ENCODE measurements at regions not wholly inside any gene's neighbourhood (a gene's known extent, or its start where the extent isn't known, plus 50 kb on each side); places are given as distances from the start of the nearest gene placed in this dataset.

DNA sequence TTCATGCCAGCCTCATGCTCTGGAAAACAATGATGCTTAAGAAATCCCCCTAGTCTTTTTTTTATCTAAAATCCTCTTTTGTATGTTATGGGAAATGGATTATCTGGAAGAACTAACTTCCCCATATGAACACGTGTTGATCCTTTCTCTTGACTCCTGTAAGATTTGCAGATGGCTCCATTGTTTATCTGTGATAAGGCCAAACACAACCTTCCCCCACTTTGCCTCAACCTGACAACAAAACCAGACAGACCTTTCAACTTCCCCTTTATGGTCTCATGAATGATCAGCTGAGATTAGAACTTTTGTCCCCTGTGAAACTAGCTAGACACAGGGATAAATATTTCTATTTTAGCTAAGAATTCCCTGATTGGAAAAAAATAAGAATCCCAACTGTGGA lies 828.0 kb upstream of the CDH2 start:
- no peak for DNase-seq (ENCODE audit: low spot score in 2 of 2)
- intact Hi-C loops (cut with DNase I; ENCODE audit: low total_unique reads) = no loop called here
- no peak overlapping the region for H3K4me3 ChIP-seq (ENCODE audit: low read depth, poor library complexity, severe bottlenecking)
- TF ChIP-seq POLR2A (IDR thresholded peaks at IDR 0.05) = no peak
- TF ChIP-seq, protein P1, sequence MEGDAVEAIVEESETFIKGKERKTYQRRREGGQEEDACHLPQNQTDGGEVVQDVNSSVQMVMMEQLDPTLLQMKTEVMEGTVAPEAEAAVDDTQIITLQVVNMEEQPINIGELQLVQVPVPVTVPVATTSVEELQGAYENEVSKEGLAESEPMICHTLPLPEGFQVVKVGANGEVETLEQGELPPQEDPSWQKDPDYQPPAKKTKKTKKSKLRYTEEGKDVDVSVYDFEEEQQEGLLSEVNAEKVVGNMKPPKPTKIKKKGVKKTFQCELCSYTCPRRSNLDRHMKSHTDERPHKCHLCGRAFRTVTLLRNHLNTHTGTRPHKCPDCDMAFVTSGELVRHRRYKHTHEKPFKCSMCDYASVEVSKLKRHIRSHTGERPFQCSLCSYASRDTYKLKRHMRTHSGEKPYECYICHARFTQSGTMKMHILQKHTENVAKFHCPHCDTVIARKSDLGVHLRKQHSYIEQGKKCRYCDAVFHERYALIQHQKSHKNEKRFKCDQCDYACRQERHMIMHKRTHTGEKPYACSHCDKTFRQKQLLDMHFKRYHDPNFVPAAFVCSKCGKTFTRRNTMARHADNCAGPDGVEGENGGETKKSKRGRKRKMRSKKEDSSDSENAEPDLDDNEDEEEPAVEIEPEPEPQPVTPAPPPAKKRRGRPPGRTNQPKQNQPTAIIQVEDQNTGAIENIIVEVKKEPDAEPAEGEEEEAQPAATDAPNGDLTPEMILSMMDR (IDR thresholded peaks at IDR 0.05) = no peak
- 38 to 52% methylated on average over 1 of the region's 1 CpG for WGBS, 2 donors

DNA sequence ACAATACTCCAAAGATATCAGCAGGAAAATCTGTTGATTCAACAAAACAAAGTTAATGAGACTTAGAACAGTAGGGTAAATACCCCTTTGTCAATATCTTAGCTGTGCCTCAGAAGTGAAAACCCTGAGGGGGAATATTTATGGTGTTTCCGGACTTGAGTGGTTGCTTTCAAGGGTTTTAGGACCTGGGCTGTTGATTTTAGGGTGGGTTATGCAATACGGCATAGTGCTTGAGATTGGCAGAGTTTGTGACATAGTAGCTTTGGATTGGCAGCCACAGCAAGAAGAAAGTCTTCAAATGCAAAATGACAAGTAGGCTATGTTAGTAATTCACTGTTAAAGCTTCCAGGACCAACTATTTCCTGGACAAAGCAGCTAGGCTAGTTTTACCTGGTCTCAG lies 826.3 kb upstream of the CDH2 start:
- TF ChIP-seq, protein P1 (IDR thresholded peaks at IDR 0.05) = no peak
- no peak for TF ChIP-seq POLR2A (IDR thresholded peaks at IDR 0.05)
- WGBS, 2 donors = 53 to 70% methylated on average over 2 of the region's 2 CpGs
- no peak for DNase-seq (ENCODE audit: low spot score in 2 of 2)
- H3K4me3 ChIP-seq (ENCODE audit: low read depth, poor library complexity, severe bottlenecking) = no peak overlapping the region
- intact Hi-C loops (cut with DNase I; ENCODE audit: low total_unique reads) = no loop called here

DNA sequence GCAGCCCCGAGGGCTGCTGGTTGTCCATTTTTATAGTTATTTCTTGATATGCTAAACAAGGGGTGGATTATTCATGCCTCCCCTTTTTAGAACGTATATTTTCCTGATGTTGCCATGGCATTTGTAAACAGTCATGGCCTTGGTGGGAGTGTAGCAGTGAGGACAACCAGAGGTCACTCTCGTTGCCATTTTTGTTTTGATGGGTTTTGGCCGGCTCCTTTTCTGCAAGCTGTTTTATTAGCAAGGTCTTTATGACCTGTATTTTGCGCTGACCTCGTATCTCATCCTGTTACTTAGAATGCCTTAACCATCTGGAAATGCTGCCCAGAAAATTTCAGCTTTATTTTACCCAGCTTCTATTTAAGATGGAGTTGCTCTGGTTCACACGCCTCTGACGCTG lies 825.8 kb upstream of the CDH2 start:
- WGBS, 2 donors = 53 to 59% methylated on average over 8 of the region's 8 CpGs
- intact Hi-C loops (cut with DNase I; ENCODE audit: low total_unique reads) = no loop called here
- TF ChIP-seq, protein P1 (IDR thresholded peaks at IDR 0.05) = no peak
- no peak for TF ChIP-seq POLR2A (IDR thresholded peaks at IDR 0.05)
- no peak for DNase-seq (ENCODE audit: low spot score in 2 of 2)
- no peak overlapping the region for H3K4me3 ChIP-seq (ENCODE audit: low read depth, poor library complexity, severe bottlenecking)

DNA sequence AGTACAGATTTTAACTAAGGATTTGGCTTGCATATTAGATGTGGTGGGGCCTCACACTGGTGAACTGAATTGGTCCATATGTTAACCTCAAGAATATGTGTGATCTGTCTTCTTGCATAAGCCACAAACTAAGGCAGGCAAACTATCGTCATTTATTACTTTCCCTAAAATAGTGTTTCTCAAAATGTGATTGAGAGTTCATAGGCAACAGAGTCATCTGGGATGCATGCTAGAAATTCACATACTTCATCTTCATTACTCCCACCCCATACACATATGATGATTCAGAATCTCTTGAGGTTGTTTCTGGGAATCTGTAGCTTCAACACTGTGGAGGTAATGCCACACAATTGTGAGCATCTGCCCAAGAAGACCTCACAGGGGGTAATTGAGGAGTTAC lies 822.8 kb upstream of the CDH2 start:
- intact Hi-C loops (cut with DNase I; ENCODE audit: low total_unique reads) = no loop called here
- 83 to 88% methylated on average over 1 of the region's 1 CpG for WGBS, 2 donors
- no peak for DNase-seq (ENCODE audit: low spot score in 2 of 2)
- H3K4me3 ChIP-seq (ENCODE audit: low read depth, poor library complexity, severe bottlenecking) = no peak overlapping the region
- TF ChIP-seq POLR2A (IDR thresholded peaks at IDR 0.05) = no peak
- TF ChIP-seq, protein P1 (IDR thresholded peaks at IDR 0.05) = no peak

DNA sequence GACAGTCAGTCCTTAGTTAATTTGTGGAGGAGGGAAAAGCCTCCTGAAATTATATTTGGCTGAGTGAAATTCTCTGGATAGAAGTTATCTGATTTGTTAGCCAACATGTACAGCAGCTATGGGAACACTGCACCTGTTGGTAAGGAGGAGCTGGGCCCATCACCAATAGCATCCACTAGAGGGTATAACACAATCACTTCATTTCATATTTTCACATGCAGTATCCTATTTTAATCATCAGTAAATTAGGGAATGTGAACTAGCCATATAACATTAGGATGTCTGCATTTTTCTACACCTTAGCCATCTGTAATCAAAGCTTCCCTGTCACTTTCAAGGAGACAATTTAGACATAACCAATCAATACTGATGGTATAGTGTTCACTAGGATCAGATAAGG lies 818.4 kb upstream of the CDH2 start:
- DNase-seq (ENCODE audit: low spot score in 2 of 2) = no peak
- intact Hi-C loops (cut with DNase I; ENCODE audit: low total_unique reads) = no loop called here
- TF ChIP-seq, protein P1 (IDR thresholded peaks at IDR 0.05) = no peak
- no peak for TF ChIP-seq POLR2A (IDR thresholded peaks at IDR 0.05)
- no peak overlapping the region for H3K4me3 ChIP-seq (ENCODE audit: low read depth, poor library complexity, severe bottlenecking)

DNA sequence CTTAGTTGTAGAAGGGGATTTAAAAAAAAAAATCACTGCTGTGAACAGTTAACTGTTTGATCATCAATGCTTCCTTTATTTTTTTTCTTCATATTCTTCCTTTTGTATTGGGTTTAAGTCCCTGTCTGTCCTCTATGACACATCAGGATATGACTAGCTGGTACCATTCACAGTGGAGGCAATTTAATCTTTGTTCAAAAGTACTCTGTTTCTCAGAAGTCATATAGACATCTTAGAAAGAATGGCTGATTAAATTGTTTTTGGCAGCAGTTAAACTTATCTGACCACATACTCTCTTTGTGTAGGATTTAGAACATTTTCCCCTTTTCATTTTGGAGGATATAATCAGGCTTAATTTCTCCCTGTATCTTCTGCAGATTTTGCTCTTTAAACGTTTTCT lies 807.8 kb upstream of the CDH2 start:
- WGBS, 2 donors = 31 to 35% methylated on average over 1 of the region's 1 CpG
- no peak for TF ChIP-seq POLR2A (IDR thresholded peaks at IDR 0.05)
- TF ChIP-seq, protein P1 (IDR thresholded peaks at IDR 0.05) = no peak
- no peak overlapping the region for H3K4me3 ChIP-seq (ENCODE audit: low read depth, poor library complexity, severe bottlenecking)
- intact Hi-C loops (cut with DNase I; ENCODE audit: low total_unique reads) = no loop called here
- DNase-seq (ENCODE audit: low spot score in 2 of 2) = no peak

Data from lower leg skin (tissue), 4 donors.